GM19468 (cell line): ENCODE measurements at regions not wholly inside any gene's neighbourhood (a gene's known extent, or its start where the extent isn't known, plus 50 kb on each side); places are given as distances from the start of the nearest gene placed in this dataset.
"Not testable (repeated sequence)": the region's sequence is repeated elsewhere in the genome, so short reads cannot be mapped to it uniquely, and the experiment has no call there.

ENCODE experiments used
- ATAC-seq: cut with Tn5 transposase; IDR thresholded peaks from one replicate; pipeline ENCODE4 v1.9.1; 2021; ENCODE audit warnings: mild to moderate bottlenecking, moderate library complexity, moderate number of reproducible peaks; ENCODE audit not compliant: unreplicated experiment; ENCODE audit errors: extremely low read depth

- no peak for ATAC-seq
Observed at GRCh38 chr1:89436856-89437255, 73.0 kb downstream of the GBP6 start.

GRCh38 chr1:89438301-89438700, 74.4 kb downstream of the GBP6 start:
- ATAC-seq: not testable (repeated sequence)

- no peak for ATAC-seq
Observed at GRCh38 chr1:89440911-89441310, 77.1 kb downstream of the GBP6 start.

- ATAC-seq: no peak
Observed at GRCh38 chr1:89444791-89445190, 79.8 kb upstream of the LRRC8B start.

- peak; percentile 34 for ATAC-seq
Observed at GRCh38 chr1:89451011-89451410, 73.6 kb upstream of the LRRC8B start.

- ATAC-seq: no peak
Observed at GRCh38 chr1:89453123-89453972, 71.3 kb upstream of the LRRC8B start.

- ATAC-seq: no peak
Observed at GRCh38 chr1:89454845-89455521, 69.6 kb upstream of the LRRC8B start.

- no peak for ATAC-seq
Observed at GRCh38 chr1:89457046-89457445, 67.6 kb upstream of the LRRC8B start.

- ATAC-seq: no peak
Observed at GRCh38 chr1:89459081-89459480, 65.5 kb upstream of the LRRC8B start.

GRCh38 chr1:89460325-89460724, 64.3 kb upstream of the LRRC8B start:
- no peak for ATAC-seq

GRCh38 chr1:89462250-89462649, 62.4 kb upstream of the LRRC8B start:
- ATAC-seq: no peak

GRCh38 chr1:89464008-89464407, 60.6 kb upstream of the LRRC8B start:
- no peak for ATAC-seq

GRCh38 chr1:89465201-89465600, 59.4 kb upstream of the LRRC8B start:
- no peak for ATAC-seq

GRCh38 chr1:89466307-89466930, 58.2 kb upstream of the LRRC8B start:
- ATAC-seq: no peak

GRCh38 chr1:89472253-89472652, 52.4 kb upstream of the LRRC8B start:
- ATAC-seq: no peak

- no peak for ATAC-seq
Observed at GRCh38 chr1:89472886-89473417, 51.7 kb upstream of the LRRC8B start.
